Pancreas (tissue), 10 donors: ENCODE measurements at regions not wholly inside any gene's neighbourhood (a gene's known extent, or its start where the extent isn't known, plus 50 kb on each side); places are given as distances from the start of the nearest gene placed in this dataset.

Experiments used
- ATAC-seq, 4 donors: fragments of 200-7000 bp; cut with Tn5 transposase; one replicate each; pipeline versions ENCODE4 v1.8.0 to v1.9.1; 2020; ENCODE audit warnings: mild to moderate bottlenecking in 4 of 4, moderate library complexity in 4 of 4
- DNase-seq, 6 donors: peaks; one replicate each; pipeline ENCODE4 v3.0.0-alpha.2; 2020
- FAIRE-seq: peaks from 2 replicates; lab custom pipeline; 2012; peaks lifted over from hg19 to GRCh38; lab: Jason Lieb, UNC
- H3K27ac ChIP-seq, 4 donors: fragments of 200-600 bp; sonication (generic); 1 replicate in 3 of 4; 2 replicates in 1 of 4; pipeline versions ENCODE4 v1.5.0 to v1.8.0; 2020
- H3K27me3 ChIP-seq, 4 donors: fragments of 200-600 bp; one replicate each; pipeline ENCODE4 v1.8.0; 2021
- H3K36me3 ChIP-seq, 3 donors: fragments of 200-600 bp; sonication (generic) in 1 of 3; one replicate each; pipeline versions ENCODE4 v1.5.0 to v1.8.0; 2020 to 2021
- H3K4me1 ChIP-seq, 3 donors: fragments of 200-600 bp; one replicate each; pipeline ENCODE4 v1.8.0; 2021
- H3K4me3 ChIP-seq, 4 donors: fragments of 200-600 bp; sonication (generic) in 2 of 4; one replicate each; pipeline versions ENCODE4 v1.5.0 to v1.8.0; 2020 to 2021
- H3K9me3 ChIP-seq, 4 donors: fragments of 200-600 bp; one replicate each; pipeline ENCODE4 v1.8.0; 2021
- CTCF ChIP-seq, 4 donors: fragments of 200-600 bp; sonication (generic) in 3 of 4; IDR thresholded peaks; one replicate each; pipeline versions ENCODE4 v1.5.0 to v1.8.0; 2021; ENCODE audit warnings: antibody characterized with exemption in 4 of 4
- WGBS, 2 donors: extraction: QIAGEN DNeasy Blood & Tissue Kit; methylation state at CpG; one replicate each; pipeline ENCODE4 v1.1.7; 2013; 5-methylcytosine and 5-hydroxymethylcytosine counted together
- intact Hi-C, 3 donors: fragments of 100-400 bp; cut with DNase I; formaldehyde crosslinking; loops; one replicate each; pipeline versions ENCODE4 v1.11.1 to v1.14.2; 2022
- donor health status: healthy with polysubstance abuse.
- donor health status: DM: no; HTN: no; CAD: no; lungs with moderate emphysema.
- donor health status: DM: no; HTN: no; CAD: no.
- donor health status: control.
- donor health status: control.
- donor health status: Bipolar disorder and iron deficiency.
- donor health status: DM: yes; HTN: yes; CAD: no.
- donor health status: DM: no; HTN: no; CAD: no.
- donor health status: DM: no; HTN: no; CAD: no.
- donor health status: DM: yes; HTN: yes; CAD: no.

GRCh38 chr16:49096176-49096945, 185.3 kb downstream of the CBLN1 start:
- 54 to 57% methylated on average over 7 of the region's 7 CpGs for WGBS, 2 donors
- ATAC-seq (no peak), FAIRE-seq (no peak), DNase-seq (no peak)
- intact Hi-C loops, result no loop called here
- Histone ChIP-seq H3K9me3 (no peaks in the 10 kb centered on the region), H3K4me1 (no peaks in the 10 kb centered on the region), H3K36me3 (no peaks in the 10 kb centered on the region), H3K4me3 (no peak overlapping the region), H3K27me3 (no peaks in the 10 kb centered on the region), H3K27ac (no peak overlapping the region)
- no peak for TF ChIP-seq CTCF (IDR thresholded peaks at IDR 0.05)

- Histone ChIP-seq H3K4me1 (no peaks in the 10 kb centered on the region), H3K4me3 (no peak overlapping the region), H3K9me3 (no peaks in the 10 kb centered on the region), H3K27ac (no peak overlapping the region), H3K36me3 (no peaks in the 10 kb centered on the region), H3K27me3 (no peaks in the 10 kb centered on the region)
- ATAC-seq, result no peak
- 31 to 42% methylated on average over 2 of the region's 2 CpGs for WGBS, 2 donors
- no peak for FAIRE-seq
- DNase-seq, result no peak
- no peak for TF ChIP-seq CTCF (IDR thresholded peaks at IDR 0.05)
- intact Hi-C loops, result no loop called here
These were observed 186.1 kb downstream of the CBLN1 start for GRCh38 chr16:49095539-49095938.

- ATAC-seq, result no peak
- no peak overlapping the region for H3K27ac ChIP-seq
These were observed 187.2 kb downstream of the CBLN1 start for GRCh38 chr16:49094471-49094870.

GRCh38 chr16:49093939-49094338, 187.7 kb downstream of the CBLN1 start:
- TF ChIP-seq CTCF (IDR thresholded peaks at IDR 0.05), result no peak
- no peaks in the 10 kb centered on the region for H3K9me3 ChIP-seq
- intact Hi-C loops, result no loop called here
- H3K4me3 ChIP-seq, result no peak overlapping the region
- FAIRE-seq, result no peak
- WGBS, 2 donors, result 33 to 38% methylated on average over 2 of the region's 2 CpGs
- no peaks in the 10 kb centered on the region for H3K36me3 ChIP-seq
- no peak overlapping the region for H3K27ac ChIP-seq
- H3K4me1 ChIP-seq, result no peaks in the 10 kb centered on the region
- DNase-seq, result no peak
- H3K27me3 ChIP-seq, result no peaks in the 10 kb centered on the region
- ATAC-seq, result no peak

More at GRCh38 chr16:49094471-49094870, 187.2 kb downstream of the CBLN1 start:
- no peaks in the 10 kb centered on the region for H3K4me1 ChIP-seq
- H3K4me3 ChIP-seq, result no peak overlapping the region
- H3K9me3 ChIP-seq, result no peaks in the 10 kb centered on the region
- no peaks in the 10 kb centered on the region for H3K27me3 ChIP-seq
- DNase-seq, result no peak
- no peak for FAIRE-seq
- no peak for TF ChIP-seq CTCF (IDR thresholded peaks at IDR 0.05)
- intact Hi-C loops, result no loop called here
- 55 to 61% methylated on average over 2 of the region's 2 CpGs for WGBS, 2 donors
- H3K36me3 ChIP-seq, result no peaks in the 10 kb centered on the region

GRCh38 chr16:49092704-49093103, 188.9 kb downstream of the CBLN1 start:
- no peak for ATAC-seq
- H3K4me1 ChIP-seq, result no peaks in the 10 kb centered on the region
- no peak overlapping the region for H3K27ac ChIP-seq
- no peak overlapping the region for H3K4me3 ChIP-seq
- intact Hi-C loops, result no loop called here
- no peaks in the 10 kb centered on the region for H3K36me3 ChIP-seq
- no peak for FAIRE-seq
- H3K9me3 ChIP-seq, result no peaks in the 10 kb centered on the region
- TF ChIP-seq CTCF (IDR thresholded peaks at IDR 0.05), result no peak
- no peak for DNase-seq
- WGBS, 2 donors, result 42 to 49% methylated on average over 2 of the region's 2 CpGs
- no peaks in the 10 kb centered on the region for H3K27me3 ChIP-seq
